ENCODE measurements at regions not wholly inside any gene's neighbourhood (a gene's known extent, or its start where the extent isn't known, plus 50 kb on each side); places are given as distances from the start of the nearest gene placed in this dataset.

DNA sequence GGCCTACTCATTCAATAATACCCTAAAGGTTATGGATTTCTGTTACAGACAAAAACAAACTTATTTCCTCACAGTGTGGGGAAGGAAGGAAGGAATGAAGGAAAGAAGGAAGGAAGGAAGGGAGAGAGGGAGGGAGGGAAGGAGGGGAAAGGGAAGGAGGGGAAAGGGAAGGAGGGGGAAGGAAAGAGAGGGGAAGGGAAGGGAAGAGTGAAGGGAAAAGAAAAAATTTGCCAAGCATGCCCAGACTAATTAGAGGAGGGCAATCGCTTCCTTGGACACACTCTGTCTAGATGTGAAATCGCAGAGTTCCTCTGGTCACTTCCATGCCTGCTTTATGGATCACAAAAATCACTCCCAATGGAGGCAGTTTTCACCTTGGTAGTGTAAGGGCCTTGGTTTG, 570.1 kb upstream of the SOX9 start:
- DNase-seq (ENCODE audit: low read depth, low spot score) (no peak), ATAC-seq (no peak)
- TF ChIP-seq POLR2AphosphoS5 (IDR thresholded peaks at IDR 0.05; ENCODE audit: low read depth, low read length) (no peak), REST (IDR thresholded peaks at IDR 0.05; ENCODE audit: insufficient read depth in 1 of 2, low read depth in 2 of 2, low read length in 1 of 2) (no peak), TCF7L2 (IDR thresholded peaks at IDR 0.05; ENCODE audit: low read depth, low read length) (no peak), SIN3A (IDR thresholded peaks at IDR 0.05; ENCODE audit: borderline replicate concordance, insufficient read depth, low read depth, low read length) (no peak)
- TF ChIP-seq, protein P1, sequence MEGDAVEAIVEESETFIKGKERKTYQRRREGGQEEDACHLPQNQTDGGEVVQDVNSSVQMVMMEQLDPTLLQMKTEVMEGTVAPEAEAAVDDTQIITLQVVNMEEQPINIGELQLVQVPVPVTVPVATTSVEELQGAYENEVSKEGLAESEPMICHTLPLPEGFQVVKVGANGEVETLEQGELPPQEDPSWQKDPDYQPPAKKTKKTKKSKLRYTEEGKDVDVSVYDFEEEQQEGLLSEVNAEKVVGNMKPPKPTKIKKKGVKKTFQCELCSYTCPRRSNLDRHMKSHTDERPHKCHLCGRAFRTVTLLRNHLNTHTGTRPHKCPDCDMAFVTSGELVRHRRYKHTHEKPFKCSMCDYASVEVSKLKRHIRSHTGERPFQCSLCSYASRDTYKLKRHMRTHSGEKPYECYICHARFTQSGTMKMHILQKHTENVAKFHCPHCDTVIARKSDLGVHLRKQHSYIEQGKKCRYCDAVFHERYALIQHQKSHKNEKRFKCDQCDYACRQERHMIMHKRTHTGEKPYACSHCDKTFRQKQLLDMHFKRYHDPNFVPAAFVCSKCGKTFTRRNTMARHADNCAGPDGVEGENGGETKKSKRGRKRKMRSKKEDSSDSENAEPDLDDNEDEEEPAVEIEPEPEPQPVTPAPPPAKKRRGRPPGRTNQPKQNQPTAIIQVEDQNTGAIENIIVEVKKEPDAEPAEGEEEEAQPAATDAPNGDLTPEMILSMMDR (IDR thresholded peaks at IDR 0.05): no peak
- Histone ChIP-seq H3K36me3 (ENCODE audit: control insufficient read depth, insufficient read depth, low read length) (no peaks in the 10 kb centered on the region), H3K4me1 (ENCODE audit: control insufficient read depth, insufficient read depth, low read length) (no peaks in the 10 kb centered on the region), H3K27me3 (ENCODE audit: control insufficient read depth, insufficient read depth, low read length) (no peaks in the 10 kb centered on the region; the same call in 1 of the 2 replicates), H3K27ac (ENCODE audit: low read length) (no peak overlapping the region), H3K9me3 (ENCODE audit: control insufficient read depth, insufficient read depth, low read depth, low read length) (no peaks in the 10 kb centered on the region), H3K4me3 (ENCODE audit: low read depth in 2 of 2, low read length in 2 of 2) (no peak overlapping the region)
- CTCF ChIA-PET: no interaction called here
- intact Hi-C loops (cut with micrococcal nuclease; ENCODE audit: unreplicated experiment) (no loop called here), in situ Hi-C loops (cut with HindIII; ENCODE audit: low pct_unique_long_range_greater_than_20kb, low sequenced_read_pairs) (no loop called here)
- BruUV-seq (replicated peaks): no TSS peak
- POLR2A ChIA-PET: no interaction called here

DNA sequence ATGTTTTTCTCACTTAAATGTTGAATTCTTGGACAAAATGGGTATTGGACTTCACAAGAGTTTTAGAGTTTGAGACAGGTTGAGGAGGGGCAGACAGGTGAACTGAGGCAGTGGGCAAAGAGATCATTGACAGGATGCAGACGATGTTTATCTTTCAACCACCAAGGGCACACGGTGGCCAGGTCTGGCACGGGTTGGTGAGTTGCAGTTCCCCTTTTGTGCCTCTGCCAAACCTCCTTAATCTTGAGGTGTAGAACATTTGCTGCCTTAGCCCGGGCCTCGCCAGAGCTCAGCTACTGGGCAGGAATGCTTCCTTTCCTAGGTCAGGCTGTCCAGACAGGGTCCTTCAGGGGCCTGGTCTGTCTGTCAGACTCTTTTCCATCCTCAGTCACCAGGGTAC, 567.4 kb upstream of the SOX9 start:
- Histone ChIP-seq H3K4me3 (ENCODE audit: low read depth in 2 of 2, low read length in 2 of 2) (no peak overlapping the region), H3K4me1 (ENCODE audit: control insufficient read depth, insufficient read depth, low read length) (no peaks in the 10 kb centered on the region), H3K36me3 (ENCODE audit: control insufficient read depth, insufficient read depth, low read length) (no peaks in the 10 kb centered on the region), H3K27ac (ENCODE audit: low read length) (no peak overlapping the region), H3K27me3 (ENCODE audit: control insufficient read depth, insufficient read depth, low read length) (no peaks in the 10 kb centered on the region; the same call in 1 of the 2 replicates), H3K9me3 (ENCODE audit: control insufficient read depth, insufficient read depth, low read depth, low read length) (no peaks in the 10 kb centered on the region)
- no TSS peak for BruUV-seq (replicated peaks)
- intact Hi-C loops (cut with micrococcal nuclease; ENCODE audit: unreplicated experiment) (no loop called here), in situ Hi-C loops (cut with HindIII; ENCODE audit: low pct_unique_long_range_greater_than_20kb, low sequenced_read_pairs) (no loop called here)
- ChIA-PET CTCF (no interaction called here), POLR2A (no interaction called here)
- TF ChIP-seq REST (IDR thresholded peaks at IDR 0.05; ENCODE audit: insufficient read depth in 1 of 2, low read depth in 2 of 2, low read length in 1 of 2): no peak
- TF ChIP-seq POLR2AphosphoS5 (IDR thresholded peaks at IDR 0.05; ENCODE audit: low read depth, low read length): no peak
- DNase-seq (ENCODE audit: low read depth, low spot score): no peak
- no peak for ATAC-seq

Measured in Panc1 (cell line).